Mesenchymal stem cell (in vitro differentiated cells and primary cell): ENCODE measurements at regions not wholly inside any gene's neighbourhood (a gene's known extent, or its start where the extent isn't known, plus 50 kb on each side); places are given as distances from the start of the nearest gene placed in this dataset.

Experiments used
- DNase-seq: peaks from one replicate; pipeline ENCODE4 v3.0.0-alpha.2; 2013
- H2AFZ ChIP-seq: one replicate; pipeline ENCODE4 v1.6.1; 2013; ENCODE audit warnings: low read depth, mild to moderate bottlenecking, control low read depth, inconsistent platforms, low read length, moderate library complexity
- H2AK5ac ChIP-seq: 2 replicates; pipeline ENCODE4 v1.6.1; 2013; ENCODE audit warnings: low read length, moderate library complexity, mild to moderate bottlenecking, inconsistent platforms; ENCODE audit not compliant: severe bottlenecking
- H2BK120ac ChIP-seq: one replicate; pipeline ENCODE4 v1.6.1; 2013; ENCODE audit warnings: low read depth, mild to moderate bottlenecking, inconsistent platforms, low read length, moderate library complexity
- H2BK12ac ChIP-seq, 2 experiments: one replicate each; pipeline ENCODE4 v1.6.1; 2013; ENCODE audit warnings: inconsistent platforms in 2 of 2, low read length in 2 of 2, mild to moderate bottlenecking in 2 of 2, moderate library complexity in 2 of 2, control low read depth in 1 of 2
- H2BK15ac ChIP-seq: one replicate; pipeline ENCODE4 v1.6.1; 2013; ENCODE audit warnings: mild to moderate bottlenecking, low read depth, inconsistent platforms; ENCODE audit not compliant: poor library complexity, severe bottlenecking
- H2BK5ac ChIP-seq: 2 replicates; pipeline ENCODE4 v1.6.1; 2013; ENCODE audit warnings: low read depth, mild to moderate bottlenecking, low read length, control low read depth, inconsistent platforms; ENCODE audit not compliant: poor library complexity, severe bottlenecking
- H3K14ac ChIP-seq, 2 experiments: one replicate each; pipeline ENCODE4 v1.6.1; 2013; ENCODE audit warnings: inconsistent platforms in 2 of 2, low read length in 2 of 2, control low read depth in 1 of 2, mild to moderate bottlenecking in 1 of 2, moderate library complexity in 1 of 2
- H3K18ac ChIP-seq, 2 experiments: one replicate each; pipeline ENCODE4 v1.6.1; 2013; ENCODE audit warnings: inconsistent platforms in 2 of 2, low read length in 2 of 2, control low read depth in 1 of 2, low read depth in 1 of 2, mild to moderate bottlenecking in 1 of 2
- H3K23ac ChIP-seq, 2 experiments: one replicate each; pipeline ENCODE4 v1.6.1; 2013; ENCODE audit warnings: inconsistent platforms in 2 of 2, low read length in 2 of 2, mild to moderate bottlenecking in 2 of 2, moderate library complexity in 2 of 2, control low read depth in 1 of 2
- H3K27ac ChIP-seq: 2 replicates; pipeline ENCODE4 v1.5.1; 2013; ENCODE audit warnings: mild to moderate bottlenecking, moderate library complexity, low read length, control low read depth, inconsistent platforms; ENCODE audit not compliant: poor library complexity, severe bottlenecking
- H3K27me3 ChIP-seq, 2 experiments: 2 replicates each; pipeline versions ENCODE4 v1.6.1 to v1.7.0; 2013; ENCODE audit warnings: low read length in 2 of 2, mild to moderate bottlenecking in 2 of 2, moderate library complexity in 2 of 2, control low read depth in 1 of 2, inconsistent platforms in 1 of 2; ENCODE audit not compliant: control insufficient read depth in 1 of 2, insufficient read depth in 1 of 2
- H3K36me3 ChIP-seq, 2 experiments: 2 replicates each; pipeline versions ENCODE4 v1.6.1 to v1.7.0; 2013; ENCODE audit warnings: low read length in 2 of 2, control low read depth in 1 of 2, inconsistent platforms in 1 of 2, low read depth in 1 of 2, mild to moderate bottlenecking in 1 of 2; ENCODE audit not compliant: insufficient read depth in 2 of 2, control insufficient read depth in 1 of 2
- H3K4ac ChIP-seq, 2 experiments: one replicate each; pipeline ENCODE4 v1.6.1; 2013; ENCODE audit warnings: inconsistent platforms in 2 of 2, low read length in 2 of 2, mild to moderate bottlenecking in 2 of 2, moderate library complexity in 2 of 2, control low read depth in 1 of 2, low read depth in 1 of 2
- H3K4me1 ChIP-seq: 2 replicates; pipeline ENCODE4 v1.6.1; 2013; ENCODE audit warnings: low read depth, low read length, control low read depth; ENCODE audit not compliant: control insufficient read depth, insufficient read depth
- H3K4me2 ChIP-seq: 2 replicates; pipeline ENCODE4 v1.6.1; 2013; ENCODE audit warnings: low read length, mild to moderate bottlenecking, inconsistent platforms; ENCODE audit not compliant: poor library complexity, severe bottlenecking
- H3K4me3 ChIP-seq, 2 experiments: 2 replicates each; pipeline versions ENCODE4 v1.5.1 to v1.7.0; 2013; ENCODE audit warnings: low read length in 2 of 2, mild to moderate bottlenecking in 2 of 2, control low read depth in 1 of 2, low read depth in 1 of 2; ENCODE audit not compliant: insufficient read depth in 1 of 2
- H3K79me1 ChIP-seq: replicated peaks from 2 replicates; pipeline ENCODE4 v1.6.1; 2013; ENCODE audit warnings: mild to moderate bottlenecking, control low read depth, low read length, inconsistent platforms; ENCODE audit not compliant: poor library complexity, severe bottlenecking
- H3K9ac ChIP-seq: 2 replicates; pipeline ENCODE4 v1.7.0; 2013; ENCODE audit warnings: mild to moderate bottlenecking, low read length, moderate library complexity
- H3K9me3 ChIP-seq: 2 replicates; pipeline ENCODE4 v1.7.0; 2013; ENCODE audit warnings: mild to moderate bottlenecking, low read length; ENCODE audit not compliant: control insufficient read depth
- H4K8ac ChIP-seq: one replicate; pipeline ENCODE4 v1.6.1; 2013; ENCODE audit warnings: inconsistent platforms, mild to moderate bottlenecking, low read length, moderate library complexity
- H4K91ac ChIP-seq: one replicate; pipeline ENCODE4 v1.6.1; 2013; ENCODE audit warnings: mild to moderate bottlenecking, low read length, inconsistent platforms
- WGBS: methylation state at CpG from one replicate; pipeline ENCODE4 v1.1.7; 2013; ENCODE audit warnings: mixed read lengths; 5-methylcytosine and 5-hydroxymethylcytosine counted together

- Histone ChIP-seq H2AFZ (no peak overlapping the region), H3K79me1 (no peaks in the 10 kb centered on the region), H3K18ac (no peak overlapping the region), H3K14ac (no peak overlapping the region), H4K91ac (peak overlapping the region; percentile 50), H3K9me3 (no peaks in the 10 kb centered on the region), H3K36me3 (no peaks in the 10 kb centered on the region), H3K9ac (no peak overlapping the region), H2BK120ac (no peak overlapping the region), H3K4me1 (peaks cover 1% of the 10 kb centered on the region), H3K4ac (no peak overlapping the region), H2AK5ac (no peak overlapping the region), H3K27me3 (peaks cover 0 to 10% of the 10 kb centered on the region in 2 experiments), H2BK5ac (no peak overlapping the region), H4K8ac (no peak overlapping the region), H3K4me2 (no peak overlapping the region), H3K27ac (no peak overlapping the region), H3K23ac (no peak overlapping the region), H2BK12ac (no peak overlapping the region), H3K4me3 (no peak overlapping the region), H2BK15ac (no peak overlapping the region)
- DNase-seq = no peak
- 92% methylated on average over 2 of the region's 2 CpGs for WGBS
Measured at GRCh38 chr12:65734226-65734625, 90.1 kb upstream of the HMGA2 start.

- Histone ChIP-seq H4K8ac (no peak overlapping the region), H3K36me3 (no peaks in the 10 kb centered on the region), H3K14ac (no peak overlapping the region), H2BK12ac (no peak overlapping the region), H3K4me2 (no peak overlapping the region), H3K27ac (no peak overlapping the region), H3K18ac (no peak overlapping the region), H4K91ac (no peak overlapping the region), H3K27me3 (no peaks in the 10 kb centered on the region), H2BK15ac (no peak overlapping the region), H3K9ac (no peak overlapping the region), H3K79me1 (peaks cover 5% of the 10 kb centered on the region), H3K9me3 (no peaks in the 10 kb centered on the region), H2BK5ac (no peak overlapping the region), H3K4me3 (no peak overlapping the region), H2AK5ac (no peak overlapping the region), H3K4ac (no peak overlapping the region), H3K23ac (no peak overlapping the region), H2AFZ (no peak overlapping the region), H2BK120ac (no peak overlapping the region), H3K4me1 (peaks cover 5% of the 10 kb centered on the region)
- 79% methylated on average over 3 of the region's 4 CpGs for WGBS
- no peak for DNase-seq
Measured at GRCh38 chr12:65739606-65740005, 84.7 kb upstream of the HMGA2 start.

GRCh38 chr12:65740506-65740872, 83.8 kb upstream of the HMGA2 start:
- Histone ChIP-seq H3K27me3 (no peaks in the 10 kb centered on the region), H2AFZ (no peak overlapping the region), H3K9me3 (no peaks in the 10 kb centered on the region), H3K23ac (no peak overlapping the region), H3K4me2 (peak overlapping the region; percentile 82), H3K18ac (peak overlapping the region in 1 of 2 experiments; percentile 19), H4K91ac (no peak overlapping the region), H2AK5ac (no peak overlapping the region), H4K8ac (peak overlapping the region; percentile 4), H3K4me3 (peak overlapping the region in 1 of 2 experiments; percentile 85), H2BK15ac (peak overlapping the region; percentile 86), H3K27ac (peak overlapping the region; percentile 100), H2BK120ac (no peak overlapping the region), H3K9ac (peak overlapping the region; percentile 81), H3K36me3 (no peaks in the 10 kb centered on the region), H3K79me1 (peaks cover 5% of the 10 kb centered on the region), H2BK5ac (no peak overlapping the region), H3K14ac (no peak overlapping the region), H2BK12ac (no peak overlapping the region), H3K4ac (no peak overlapping the region), H3K4me1 (peaks cover 5% of the 10 kb centered on the region)
- DNase-seq = no peak
- 34% methylated on average over 1 of the region's 1 CpG for WGBS

- Histone ChIP-seq H2BK12ac (peak overlapping the region; percentile 70 to 84), H4K91ac (peak overlapping the region; percentile 65), H3K23ac (no peak overlapping the region), H3K9me3 (no peaks in the 10 kb centered on the region), H3K79me1 (peaks cover 5% of the 10 kb centered on the region), H2AK5ac (no peak overlapping the region), H3K4me1 (peaks cover 5% of the 10 kb centered on the region), H3K18ac (peak overlapping the region; percentile 81 to 95), H3K27ac (peak overlapping the region; percentile 100), H2BK5ac (peak overlapping the region; percentile 98), H3K36me3 (no peaks in the 10 kb centered on the region), H3K4me2 (peak overlapping the region; percentile 82), H2AFZ (no peak overlapping the region), H4K8ac (peak overlapping the region; percentile 96), H2BK15ac (peak overlapping the region; percentile 67), H3K4me3 (peak overlapping the region; percentile 66 to 85), H3K14ac (no peak overlapping the region), H2BK120ac (peak overlapping the region; percentile 90), H3K4ac (peak overlapping the region in 1 of 2 experiments; percentile 40), H3K27me3 (no peaks in the 10 kb centered on the region), H3K9ac (peak overlapping the region; percentile 81)
- DNase-seq = peak; percentile 84
- WGBS = 14% methylated on average over 26 of the region's 42 CpGs
Measured at GRCh38 chr12:65740873-65741600, 83.2 kb upstream of the HMGA2 start.
